ENCODE measurements at regions not wholly inside any gene's neighbourhood (a gene's known extent, or its start where the extent isn't known, plus 50 kb on each side); places are given as distances from the start of the nearest gene placed in this dataset.

GRCh38 chr6:104166055-104166668 lies 693.6 kb downstream of the HACE1 start:
- H3K36me3 ChIP-seq (replicated peaks in 1 of 2), result no peaks in the 10 kb centered on the region
- no peak for DNase-seq
- intact Hi-C loops (cut with DNase I), result no loop called here
- no peak overlapping the region for H3K27ac ChIP-seq
- H3K27me3 ChIP-seq, result no peaks in the 10 kb centered on the region
- no peaks in the 10 kb centered on the region for H3K9me3 ChIP-seq (replicated peaks in 1 of 3)
- H3K4me1 ChIP-seq (replicated peaks in 1 of 2), result no peaks in the 10 kb centered on the region
- H3K4me3 ChIP-seq, result no peak overlapping the region
- TF ChIP-seq CTCF (IDR thresholded peaks at IDR 0.05), result no peak
- TF ChIP-seq POLR2A (IDR thresholded peaks at IDR 0.05), result no peak

- WGBS, 4 donors, result 77 to 85% (median 82%) methylated on average over 5 of the region's 5 CpGs
- Histone ChIP-seq H3K36me3 (replicated peaks in 1 of 2) (no peaks in the 10 kb centered on the region), H3K4me3 (no peak overlapping the region), H3K9me3 (replicated peaks in 1 of 3) (no peaks in the 10 kb centered on the region), H3K27me3 (no peaks in the 10 kb centered on the region), H3K27ac (no peak overlapping the region), H3K4me1 (replicated peaks in 1 of 2) (no peaks in the 10 kb centered on the region)
- TF ChIP-seq POLR2A (IDR thresholded peaks at IDR 0.05) (no peak), CTCF (IDR thresholded peaks at IDR 0.05) (no peak)
- DNase-seq, result no peak
- intact Hi-C loops (cut with DNase I), result no loop called here
Measured at GRCh38 chr6:104162036-104162669, 697.6 kb downstream of the HACE1 start.

- no peak for DNase-seq
- TF ChIP-seq CTCF (IDR thresholded peaks at IDR 0.05), result no peak
- TF ChIP-seq POLR2A (IDR thresholded peaks at IDR 0.05), result no peak
- Histone ChIP-seq H3K4me3 (no peak overlapping the region), H3K36me3 (replicated peaks in 1 of 2) (no peaks in the 10 kb centered on the region), H3K27me3 (no peaks in the 10 kb centered on the region), H3K4me1 (replicated peaks in 1 of 2) (no peaks in the 10 kb centered on the region), H3K9me3 (replicated peaks in 1 of 3) (no peaks in the 10 kb centered on the region), H3K27ac (no peak overlapping the region)
- WGBS, 4 donors, result 78 to 88% (median 83%) methylated on average over 2 of the region's 2 CpGs
- intact Hi-C loops (cut with DNase I), result no loop called here
Measured at GRCh38 chr6:104159045-104159618, 700.6 kb downstream of the HACE1 start.

DNA sequence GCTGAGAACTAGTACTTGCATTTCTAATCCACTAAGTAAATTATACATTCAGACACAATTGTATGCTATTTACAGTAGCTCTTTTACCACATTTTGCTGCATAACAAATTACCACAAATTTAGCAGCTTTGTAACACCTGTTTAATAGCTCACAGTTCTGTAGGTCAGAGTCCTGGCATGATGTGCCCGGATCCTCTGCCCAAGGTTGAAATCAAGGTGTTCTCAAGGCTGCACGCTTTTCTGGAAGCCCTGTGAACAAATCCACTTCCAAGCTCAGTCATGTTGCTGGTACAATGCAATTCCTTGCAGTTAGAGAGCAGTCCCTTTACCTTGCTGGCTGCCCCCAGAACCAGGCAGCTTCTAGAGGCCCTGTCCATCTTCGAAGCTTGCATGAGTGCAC lies 716.0 kb downstream of the HACE1 start:
- Histone ChIP-seq H3K27me3 (no peaks in the 10 kb centered on the region), H3K36me3 (replicated peaks in 1 of 2) (no peaks in the 10 kb centered on the region), H3K4me1 (replicated peaks in 1 of 2) (no peaks in the 10 kb centered on the region), H3K27ac (no peak overlapping the region), H3K4me3 (no peak overlapping the region), H3K9me3 (replicated peaks in 1 of 3) (no peaks in the 10 kb centered on the region)
- DNase-seq, result no peak
- 60 to 82% (median 70%) methylated on average over 3 of the region's 3 CpGs for WGBS, 4 donors
- TF ChIP-seq CTCF (IDR thresholded peaks at IDR 0.05), result no peak
- no peak for TF ChIP-seq POLR2A (IDR thresholded peaks at IDR 0.05)
- intact Hi-C loops (cut with DNase I), result no loop called here
